Activated naive CD8-positive, alpha-beta T cell treated with anti-CD3 and anti-CD28 coated beads, Interleukin-2, amount 50 U/mL, for 16 hours (primary cell): ENCODE measurements at regions not wholly inside any gene's neighbourhood (a gene's known extent, or its start where the extent isn't known, plus 50 kb on each side); places are given as distances from the start of the nearest gene placed in this dataset.

Experiments
- DNase-seq: peaks from one replicate; pipeline ENCODE4 v3.0.0-alpha.2; 2020; ENCODE audit warnings: low read depth, low spot score

- DNase-seq = no peak
These were observed 141.5 kb downstream of the IRF8 start for GRCh38 chr16:86040496-86040895.

DNA sequence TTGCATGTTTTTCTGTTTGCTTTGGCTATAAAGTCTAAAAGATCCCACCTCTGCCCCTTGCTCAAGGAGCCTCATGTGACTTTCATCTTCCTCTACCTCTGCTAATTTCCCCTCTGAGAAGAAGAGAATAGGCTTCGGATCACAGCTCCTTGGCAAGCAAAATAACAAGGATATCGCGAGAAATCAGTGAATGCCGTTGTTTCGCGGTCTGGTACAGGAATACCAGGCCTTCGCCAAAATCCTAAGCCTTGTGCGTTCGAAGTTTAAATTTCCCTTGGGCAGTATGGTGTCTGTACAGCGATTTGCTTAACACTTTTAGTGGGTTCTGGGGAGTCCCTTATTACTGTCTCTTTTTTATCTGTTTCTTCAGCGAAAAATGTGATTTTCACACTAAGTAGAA lies 142.3 kb downstream of the IRF8 start:
- no peak for DNase-seq

- DNase-seq = no peak
These were observed 142.8 kb downstream of the IRF8 start for GRCh38 chr16:86041807-86042206.

DNA sequence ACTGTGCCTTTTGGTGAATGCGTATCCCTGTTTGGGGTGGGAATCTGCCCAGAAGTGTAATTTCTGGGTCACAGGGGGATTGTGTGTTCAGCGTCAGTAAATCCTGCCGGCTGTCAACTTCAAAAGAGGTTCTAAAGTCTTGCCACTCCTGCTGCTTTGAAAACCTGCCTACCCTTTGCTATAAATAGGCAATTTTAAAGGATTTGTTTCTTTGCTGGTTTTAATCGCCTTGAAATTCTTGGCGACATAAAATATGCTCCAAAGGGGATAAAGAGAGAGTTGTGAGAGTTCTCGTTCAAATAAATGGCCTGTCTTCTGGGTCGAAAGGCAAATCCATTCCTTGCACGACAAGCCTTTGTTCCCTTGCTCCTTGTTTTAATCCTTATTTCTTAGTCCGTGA lies 143.4 kb downstream of the IRF8 start:
- DNase-seq = no peak

- DNase-seq = no peak
These were observed 144.2 kb downstream of the IRF8 start for GRCh38 chr16:86042996-86043725.

- DNase-seq = peak; percentile 9
These were observed 145.3 kb downstream of the IRF8 start for GRCh38 chr16:86044241-86044671.

DNA sequence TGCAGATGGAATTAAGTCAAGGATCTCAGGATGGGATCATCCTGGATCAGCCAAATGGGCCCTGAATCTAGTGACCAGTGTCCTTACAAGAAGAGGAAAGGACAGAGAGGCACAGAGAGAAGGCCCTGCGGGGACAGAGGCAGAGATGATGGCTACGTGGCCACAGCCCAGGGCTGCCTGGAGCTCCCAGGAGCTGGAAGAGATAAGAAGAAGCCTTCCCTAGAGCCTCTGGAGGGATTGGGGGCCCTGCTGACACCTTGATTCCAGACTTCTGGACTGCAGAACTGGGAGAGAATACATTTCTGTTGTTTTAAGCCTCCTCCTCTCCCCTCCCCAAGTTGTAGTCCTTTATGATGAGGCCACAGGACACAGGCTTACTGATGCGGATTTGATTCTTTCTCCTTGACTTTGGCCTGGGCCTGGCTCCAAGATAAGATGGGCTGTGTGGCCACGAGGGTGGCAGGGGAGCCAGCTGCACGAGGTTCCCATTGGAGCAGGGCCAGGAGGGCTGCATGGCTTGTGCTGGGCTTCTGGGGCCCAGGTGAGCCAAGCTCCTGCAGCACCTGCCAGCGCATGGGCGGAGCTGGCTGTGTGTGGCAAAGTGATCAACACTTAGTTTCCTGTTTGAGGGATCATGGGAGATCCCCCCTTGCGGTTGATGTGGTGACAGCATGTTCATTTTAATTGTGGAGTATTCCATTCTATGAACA lies 146.1 kb downstream of the IRF8 start:
- peak; percentile 7 for DNase-seq

DNA sequence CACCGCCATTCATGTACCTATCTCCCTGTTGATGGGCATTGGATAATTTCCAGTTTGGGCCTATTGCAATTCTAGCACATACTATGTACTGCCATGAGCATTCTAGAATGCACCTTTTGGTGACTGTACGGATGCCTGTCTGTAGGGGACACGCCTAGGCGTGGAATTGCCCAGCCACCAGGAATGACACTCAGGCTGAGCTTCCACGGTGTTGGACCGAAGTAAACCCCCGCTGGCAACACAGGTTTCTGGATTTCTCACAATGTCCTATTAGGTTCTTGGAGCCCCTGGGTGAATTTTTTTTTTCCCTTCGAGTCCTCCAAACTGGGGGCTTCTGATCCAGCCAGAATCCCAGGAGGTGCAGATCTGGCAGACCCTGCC lies 146.6 kb downstream of the IRF8 start:
- no peak for DNase-seq

- no peak for DNase-seq
These were observed 147.1 kb downstream of the IRF8 start for GRCh38 chr16:86046026-86046425.

GRCh38 chr16:86046667-86047270 lies 147.8 kb downstream of the IRF8 start:
- DNase-seq = no peak

DNA sequence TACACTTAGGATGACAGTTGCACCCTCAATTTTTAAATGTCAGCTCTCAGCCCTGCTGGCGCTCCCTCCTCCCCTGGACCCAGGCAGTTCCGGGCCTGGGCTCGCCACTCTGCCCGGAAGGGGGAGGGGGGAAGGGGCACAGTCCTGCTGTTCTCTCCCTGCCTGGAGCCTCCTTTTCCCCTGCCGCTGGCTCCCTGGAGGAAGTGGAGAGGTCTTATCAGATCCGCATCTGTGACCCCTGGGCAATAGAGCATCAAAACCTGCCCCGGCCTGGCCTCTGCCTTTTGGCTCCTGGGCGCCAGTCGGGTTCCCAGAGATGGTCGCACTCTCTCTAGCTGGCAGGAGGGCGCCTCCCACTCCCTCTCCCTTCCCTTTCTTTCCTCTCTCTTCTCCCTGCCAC lies 149.3 kb downstream of the IRF8 start:
- no peak for DNase-seq

- DNase-seq = no peak
These were observed 150.1 kb downstream of the IRF8 start for GRCh38 chr16:86048882-86049585.

- DNase-seq = no peak
These were observed 150.7 kb downstream of the IRF8 start for GRCh38 chr16:86049641-86050040.

DNA sequence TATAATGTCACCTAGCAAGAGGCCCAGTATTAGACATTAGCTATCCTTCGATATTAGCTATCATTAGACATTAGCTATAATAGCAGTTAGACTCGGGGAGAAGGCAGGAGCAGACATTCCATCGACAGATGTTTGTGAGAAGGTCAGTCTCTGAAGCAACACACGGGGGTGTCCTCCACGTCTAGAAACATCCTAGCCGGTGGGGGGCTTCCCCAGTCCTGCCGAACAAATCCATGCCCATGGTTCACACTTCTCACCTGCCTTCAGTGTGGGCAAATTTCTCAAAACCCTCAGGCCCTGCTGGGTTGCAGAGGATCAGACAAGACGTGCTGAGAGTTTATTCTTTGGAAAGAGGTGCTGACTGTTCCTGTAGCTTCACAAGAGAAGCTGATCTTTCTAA lies 151.1 kb downstream of the IRF8 start:
- no peak for DNase-seq

DNA sequence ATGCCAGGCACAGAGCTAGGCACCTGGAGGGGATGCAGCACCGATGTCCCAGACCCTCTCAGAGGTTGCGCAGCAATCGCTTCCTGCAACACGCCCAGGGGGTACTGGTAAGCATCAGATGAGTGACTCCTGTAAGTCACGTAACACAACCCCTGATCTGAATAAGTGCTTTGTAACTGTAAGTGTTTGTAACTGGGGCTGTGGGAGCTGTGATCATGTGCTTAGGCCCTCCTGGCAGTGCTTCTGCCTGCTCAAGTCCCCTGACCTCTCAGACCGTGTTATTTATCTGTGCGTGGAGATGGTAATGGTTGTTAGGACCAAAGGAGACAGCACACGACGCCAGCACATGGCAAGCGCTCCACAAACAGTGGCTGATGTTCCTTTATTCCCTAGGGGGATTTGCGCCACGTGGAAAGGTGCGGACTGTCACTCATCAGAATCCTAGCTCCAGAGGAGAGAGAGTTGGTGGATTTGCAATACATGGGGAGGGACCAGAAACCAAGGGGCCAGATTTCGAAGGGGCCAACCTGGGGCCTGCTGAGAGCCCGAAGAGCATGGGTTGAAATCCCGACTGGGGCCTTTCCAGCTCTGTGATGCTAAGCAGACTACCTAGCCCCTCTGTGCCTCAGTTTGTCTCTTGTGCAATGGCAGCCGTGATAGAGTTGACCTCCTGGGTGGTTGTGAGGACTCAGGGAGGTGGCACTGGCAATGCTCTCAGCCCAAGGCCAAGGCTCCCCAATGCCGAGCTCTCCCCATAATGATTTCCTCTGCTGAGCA lies 151.8 kb downstream of the IRF8 start:
- DNase-seq = no peak

DNA sequence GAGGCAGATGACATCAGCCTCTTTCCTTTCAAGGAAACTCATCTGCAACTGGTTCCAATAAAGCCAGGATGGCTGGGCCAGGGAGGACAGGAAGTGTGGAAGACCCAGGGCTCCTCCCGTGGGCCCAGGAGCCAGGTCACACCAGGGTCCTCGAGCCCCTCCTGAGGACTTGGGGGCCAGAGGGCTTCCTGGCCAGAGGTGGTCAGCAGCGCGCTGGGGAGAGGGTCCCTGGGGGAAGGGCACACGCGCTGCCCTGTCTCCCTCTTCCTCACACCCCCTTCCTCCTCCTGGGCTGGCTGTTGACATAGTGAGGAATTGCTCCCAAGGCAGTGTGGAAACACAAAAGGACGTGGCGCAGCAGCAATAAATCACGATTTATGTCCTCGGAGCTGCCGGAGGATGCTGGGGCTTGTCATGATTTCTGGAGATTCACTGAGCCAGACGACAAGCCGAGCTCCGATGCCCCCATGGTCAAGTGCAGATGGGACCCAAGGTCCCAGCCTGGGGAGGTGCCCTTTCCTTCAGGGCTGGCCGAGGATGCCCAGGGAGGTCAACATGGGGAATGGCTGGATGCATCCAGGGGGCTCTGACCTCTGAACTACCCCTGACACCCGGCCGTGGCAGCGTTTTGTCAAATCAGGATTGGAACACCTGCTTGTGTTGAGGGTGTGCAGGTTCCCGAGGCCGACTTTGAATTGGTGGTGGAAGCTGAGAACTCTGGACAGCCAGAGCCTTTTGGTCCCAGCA lies 152.6 kb downstream of the IRF8 start:
- no peak for DNase-seq

DNA sequence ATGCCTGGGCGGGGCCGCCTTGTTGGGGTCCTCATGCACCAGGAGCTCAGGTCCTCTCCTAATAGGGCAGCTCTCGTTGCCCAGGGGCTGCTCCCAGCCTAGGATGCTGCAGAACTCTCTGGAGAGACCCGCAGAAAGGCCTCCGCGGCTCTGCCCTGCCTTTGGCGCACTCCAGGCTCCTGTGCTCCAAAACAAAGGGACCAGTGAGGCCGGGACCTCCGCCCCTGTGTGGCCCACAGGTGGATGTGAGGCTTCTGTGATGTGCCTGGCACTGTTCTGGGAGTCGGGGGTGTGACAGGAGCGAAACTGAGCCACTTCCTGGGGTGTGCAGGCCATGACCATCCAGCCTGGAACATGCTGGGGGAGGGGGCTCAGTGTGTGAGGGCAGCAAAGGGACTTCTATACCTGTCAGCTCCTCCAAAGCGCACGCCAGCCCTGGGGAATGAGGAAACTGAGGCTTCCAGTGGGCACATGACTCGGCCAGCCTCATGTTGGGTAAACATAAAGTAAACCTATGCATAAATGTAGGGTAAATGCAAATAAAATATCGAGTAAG lies 153.2 kb downstream of the IRF8 start:
- no peak for DNase-seq

DNA sequence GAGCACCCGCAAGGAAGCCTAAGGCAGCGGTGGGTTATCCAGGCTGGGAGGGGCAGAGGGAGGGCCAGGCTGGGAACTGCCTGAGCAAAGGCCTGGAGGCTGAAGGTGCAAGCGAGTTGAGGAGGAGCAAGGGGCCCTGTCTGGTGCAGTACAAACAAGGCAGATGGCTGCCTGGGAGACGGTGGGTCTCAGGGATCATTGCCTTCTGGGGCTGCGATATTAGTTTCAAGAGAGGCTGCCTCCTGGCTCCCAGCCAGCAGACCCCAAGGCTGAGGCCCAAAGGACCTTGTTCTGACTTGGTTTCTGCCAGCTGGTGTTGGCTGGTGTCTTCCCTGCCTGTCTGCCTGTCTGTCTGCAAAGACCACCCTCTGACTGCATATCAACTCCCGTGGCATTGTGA lies 154.0 kb downstream of the IRF8 start:
- no peak for DNase-seq

GRCh38 chr16:86059253-86060171 lies 160.6 kb downstream of the IRF8 start:
- DNase-seq = no peak
